Posterior cingulate gyrus (tissue), 11 donors: ENCODE measurements at regions not wholly inside any gene's neighbourhood (a gene's known extent, or its start where the extent isn't known, plus 50 kb on each side); places are given as distances from the start of the nearest gene placed in this dataset.

ENCODE experiments used
- DNase-seq, 10 donors: peaks; one replicate each; pipeline versions ENCODE4 v3.0.0 to v3.0.0-alpha.2; 2020 to 2021; ENCODE audit warnings: mixed read lengths in 3 of 10
- intact Hi-C: fragments of 100-400 bp; cut with DNase I; formaldehyde crosslinking; loops from one replicate; pipeline ENCODE4 v1.15.1; 2023

- intact Hi-C loops: no loop called here
- DNase-seq: no peak
Measured at GRCh38 chr9:109830545-109830944, 50.5 kb downstream of the PALM2AKAP2 start.

- intact Hi-C loops: no loop called here
Measured at GRCh38 chr9:109831998-109832658, 52.1 kb downstream of the PALM2AKAP2 start.

DNA sequence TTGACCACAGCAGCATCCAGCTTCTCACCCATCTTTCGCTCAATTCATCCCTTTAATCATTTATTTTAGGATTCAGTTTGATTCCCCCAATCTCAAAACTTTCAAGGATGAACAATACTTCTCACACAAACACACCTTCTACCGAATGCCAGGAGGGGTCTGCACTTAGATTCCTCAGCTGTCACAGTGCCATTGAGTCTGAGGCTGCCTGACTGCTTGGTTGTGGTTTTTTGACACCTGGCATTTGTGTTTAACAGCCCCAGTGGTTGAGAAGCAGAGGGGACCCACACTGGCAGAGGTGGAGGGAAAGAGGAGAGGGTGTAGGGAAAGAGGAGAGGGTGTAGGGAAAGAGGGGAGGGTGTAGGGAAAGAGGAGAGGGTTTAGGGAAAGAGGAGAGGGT is 54.9 kb downstream of the PALM2AKAP2 start:
- intact Hi-C loops: no loop called here
- no peak for DNase-seq

More at GRCh38 chr9:109831998-109832658, 52.1 kb downstream of the PALM2AKAP2 start:
- no peak for DNase-seq

- intact Hi-C loops: no loop called here
- peak in 8 of 10 donors; percentile 17 to 88 (median 40) for DNase-seq
Measured at GRCh38 chr9:109843641-109844040, 63.6 kb downstream of the PALM2AKAP2 start.

- DNase-seq: no peak
Measured at GRCh38 chr9:109845226-109845625, 65.2 kb downstream of the PALM2AKAP2 start.

GRCh38 chr9:109846776-109847175 is 66.8 kb downstream of the PALM2AKAP2 start:
- intact Hi-C loops: no loop called here
- DNase-seq: no peak

More at GRCh38 chr9:109845226-109845625, 65.2 kb downstream of the PALM2AKAP2 start:
- intact Hi-C loops: no loop called here

DNA sequence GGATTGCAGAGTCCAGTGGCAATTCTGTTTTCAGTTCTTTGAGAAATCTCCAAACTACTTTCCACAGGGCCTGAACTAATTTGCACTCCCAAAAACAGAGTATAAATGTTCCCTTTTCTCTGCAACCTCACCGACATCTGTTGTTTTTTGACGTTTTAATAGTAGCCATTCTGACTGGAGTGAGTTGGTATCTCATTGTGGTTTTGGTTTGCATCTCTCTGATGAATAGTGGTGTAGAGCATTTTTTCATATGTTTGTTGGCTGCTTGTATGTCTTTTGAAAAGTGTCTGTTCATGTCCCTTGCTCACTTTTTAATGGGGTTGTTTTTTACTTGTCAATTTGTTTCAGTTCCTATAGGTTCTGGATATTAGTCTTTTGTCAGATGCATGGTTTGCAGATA is 72.6 kb downstream of the PALM2AKAP2 start:
- DNase-seq: no peak
- intact Hi-C loops: no loop called here

GRCh38 chr9:109855540-109855939 is 75.5 kb downstream of the PALM2AKAP2 start:
- DNase-seq: no peak
- intact Hi-C loops: no loop called here

DNA sequence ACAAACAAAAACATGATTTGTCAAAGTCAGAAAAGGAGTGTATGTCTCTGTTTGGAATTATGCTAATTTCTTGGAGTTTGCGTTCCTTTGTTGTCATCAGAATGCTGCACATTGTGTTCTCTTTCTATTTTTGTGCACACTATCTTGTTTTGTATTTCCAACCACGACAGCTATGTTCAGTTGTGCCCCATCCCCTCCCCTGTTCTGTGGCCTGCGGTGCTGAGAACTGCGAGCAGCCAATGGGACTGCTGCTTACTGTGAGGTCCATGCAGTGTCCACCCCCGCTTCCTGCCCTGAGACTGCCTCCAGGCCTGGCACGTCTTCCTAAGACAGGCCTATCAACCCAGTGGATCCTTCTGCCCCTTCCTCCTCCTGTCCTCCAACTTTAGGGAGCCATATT is 76.8 kb downstream of the PALM2AKAP2 start:
- intact Hi-C loops: no loop called here
- peak; percentile 74 to 98 (median 86) for DNase-seq

DNA sequence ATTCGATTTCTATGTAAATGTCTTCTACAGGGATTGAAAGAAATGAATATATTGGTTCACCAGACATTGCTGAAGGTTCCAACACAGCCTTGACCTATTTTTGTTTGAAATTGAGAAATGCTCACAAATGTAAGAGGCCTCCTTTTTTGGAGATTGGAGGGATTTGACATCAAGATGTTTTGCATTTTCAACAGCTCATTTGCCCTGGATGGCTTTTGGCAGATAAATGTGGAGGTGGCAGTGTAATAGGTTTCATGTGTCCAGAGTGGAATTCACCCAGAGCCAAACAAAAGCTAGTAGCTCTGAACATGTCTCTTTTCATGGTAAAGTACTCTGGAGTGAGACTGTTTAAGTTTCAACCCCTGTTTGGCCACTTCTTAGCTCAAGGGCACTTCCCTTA is 77.3 kb downstream of the PALM2AKAP2 start:
- DNase-seq: no peak
- intact Hi-C loops: no loop called here

- intact Hi-C loops: no loop called here
- no peak for DNase-seq
Measured at GRCh38 chr9:109859447-109859846, 79.4 kb downstream of the PALM2AKAP2 start.

- no peak for DNase-seq
- intact Hi-C loops: no loop called here
Measured at GRCh38 chr9:109860521-109860920, 80.5 kb downstream of the PALM2AKAP2 start.

DNA sequence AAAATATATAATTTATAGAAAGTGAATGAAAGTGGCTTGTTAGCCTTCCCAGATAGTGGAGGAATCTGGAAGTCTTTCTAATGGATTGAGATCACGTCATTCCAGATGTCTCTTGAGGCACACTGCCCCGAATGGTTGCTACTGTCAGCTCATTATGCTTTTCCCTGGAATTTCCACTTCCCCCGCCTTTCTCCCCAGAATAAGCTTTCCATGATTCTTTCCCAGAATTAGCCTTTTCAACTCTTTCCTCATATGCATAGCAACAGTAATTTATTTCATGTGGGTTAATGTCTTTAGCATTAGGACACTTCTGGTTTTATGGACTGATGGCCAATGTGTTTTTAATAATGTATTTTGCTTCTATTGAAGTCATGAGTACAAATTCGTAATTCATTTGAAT is 81.5 kb downstream of the PALM2AKAP2 start:
- intact Hi-C loops: no loop called here
- DNase-seq: no peak

- intact Hi-C loops: no loop called here
Measured at GRCh38 chr9:109861918-109862317, 81.9 kb downstream of the PALM2AKAP2 start.

DNA sequence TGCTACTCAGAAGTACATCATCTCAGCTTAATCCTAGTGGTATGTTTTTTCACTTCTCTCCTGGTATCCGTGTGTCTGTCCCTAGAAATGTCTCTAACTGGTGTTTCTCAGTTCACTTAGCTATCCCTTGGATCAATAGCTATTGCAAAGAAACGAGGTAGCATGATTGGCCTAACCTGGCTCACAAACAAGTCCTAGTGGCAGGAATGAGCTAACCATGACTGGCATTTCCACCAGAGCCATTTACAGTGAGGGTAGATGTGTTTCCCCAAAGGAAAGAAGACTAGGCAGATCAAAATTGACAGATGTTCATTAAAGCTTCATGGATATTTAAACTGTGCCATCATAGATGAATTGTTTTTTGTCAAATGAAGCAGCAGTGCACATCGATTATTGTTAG is 82.5 kb downstream of the PALM2AKAP2 start:
- intact Hi-C loops: no loop called here
- no peak for DNase-seq

More at GRCh38 chr9:109861918-109862317, 81.9 kb downstream of the PALM2AKAP2 start:
- DNase-seq: no peak

GRCh38 chr9:109863961-109864360 is 84.0 kb downstream of the PALM2AKAP2 start:
- no peak for DNase-seq
- intact Hi-C loops: no loop called here

GRCh38 chr9:109865521-109865920 is 85.5 kb downstream of the PALM2AKAP2 start:
- intact Hi-C loops: no loop called here
- DNase-seq: no peak

- DNase-seq: peak in 8 of 10 donors; percentile 32 to 89 (median 56)
- intact Hi-C loops: no loop called here
Measured at GRCh38 chr9:109868207-109868606, 88.2 kb downstream of the PALM2AKAP2 start.

- intact Hi-C loops: no loop called here
- DNase-seq: no peak
Measured at GRCh38 chr9:109868722-109869121, 88.7 kb downstream of the PALM2AKAP2 start.

GRCh38 chr9:109870365-109870764 is 90.4 kb downstream of the PALM2AKAP2 start:
- intact Hi-C loops: no loop called here
- no peak for DNase-seq

DNA sequence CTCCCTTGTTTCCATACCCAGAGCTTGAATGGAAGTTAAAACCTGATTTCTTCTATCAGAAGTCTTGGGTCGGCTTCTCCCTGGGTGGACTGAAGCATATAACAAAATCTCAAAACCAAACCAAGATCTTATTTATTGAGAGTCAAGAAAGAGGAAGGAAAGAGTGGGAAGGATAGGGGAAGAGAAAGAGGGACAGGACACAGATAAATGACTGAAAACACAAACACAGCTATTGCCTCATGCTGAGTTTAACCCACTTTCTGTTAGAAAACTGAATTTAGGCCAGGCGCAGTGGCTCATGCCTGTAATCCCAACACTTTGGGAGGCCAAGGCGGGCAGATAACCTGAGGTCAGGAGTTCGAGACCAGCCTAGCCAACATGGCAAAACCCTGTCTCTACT is 92.9 kb downstream of the PALM2AKAP2 start:
- intact Hi-C loops: no loop called here
- DNase-seq: no peak

- intact Hi-C loops: no loop called here
- no peak for DNase-seq
Measured at GRCh38 chr9:109875495-109876129, 95.6 kb downstream of the PALM2AKAP2 start.
